ENCODE measurements at regions not wholly inside any gene's neighbourhood (a gene's known extent, or its start where the extent isn't known, plus 50 kb on each side); places are given as distances from the start of the nearest gene placed in this dataset.

GRCh38 chr11:31913985-31914384 is 102.9 kb upstream of the PAX6 start:
- Histone ChIP-seq H3K27ac (no peak overlapping the region), H3K4me3 (no peak overlapping the region), H3K27me3 (no peaks in the 10 kb centered on the region), H3K9me3 (no peaks in the 10 kb centered on the region), H3K36me3 (no peaks in the 10 kb centered on the region), H3K4me1 (no peaks in the 10 kb centered on the region)
- DNase-seq (ENCODE audit: low spot score in 2 of 2) = no peak
- intact Hi-C loops (cut with DNase I; ENCODE audit: low total_unique reads) = no loop called here
- no peak for TF ChIP-seq POLR2AphosphoS5 (IDR thresholded peaks at IDR 0.05)
- no peak for TF ChIP-seq CTCF (IDR thresholded peaks at IDR 0.05)
- no peak for TF ChIP-seq POLR2A (IDR thresholded peaks at IDR 0.05)

GRCh38 chr11:31912808-31913207 is 101.7 kb upstream of the PAX6 start:
- intact Hi-C loops (cut with DNase I; ENCODE audit: low total_unique reads) = no loop called here
- H3K9me3 ChIP-seq = no peaks in the 10 kb centered on the region
- H3K4me3 ChIP-seq = no peak overlapping the region
- H3K27ac ChIP-seq = no peak overlapping the region
- TF ChIP-seq POLR2A (IDR thresholded peaks at IDR 0.05) (no peak), POLR2AphosphoS5 (IDR thresholded peaks at IDR 0.05) (no peak), CTCF (IDR thresholded peaks at IDR 0.05) (no peak)
- no peak for DNase-seq (ENCODE audit: low spot score in 2 of 2)
- no peaks in the 10 kb centered on the region for H3K36me3 ChIP-seq
- H3K4me1 ChIP-seq = no peaks in the 10 kb centered on the region
- no peaks in the 10 kb centered on the region for H3K27me3 ChIP-seq

- DNase-seq (ENCODE audit: low spot score in 2 of 2) = no peak
- H3K36me3 ChIP-seq = no peaks in the 10 kb centered on the region
- no peaks in the 10 kb centered on the region for H3K4me1 ChIP-seq
- no peaks in the 10 kb centered on the region for H3K9me3 ChIP-seq
- no peak overlapping the region for H3K27ac ChIP-seq
- intact Hi-C loops (cut with DNase I; ENCODE audit: low total_unique reads) = no loop called here
- TF ChIP-seq POLR2AphosphoS5 (IDR thresholded peaks at IDR 0.05) = no peak
- TF ChIP-seq POLR2A (IDR thresholded peaks at IDR 0.05) = no peak
- TF ChIP-seq CTCF (IDR thresholded peaks at IDR 0.05) = no peak
- H3K27me3 ChIP-seq = no peaks in the 10 kb centered on the region
- no peak overlapping the region for H3K4me3 ChIP-seq
These were observed 99.9 kb upstream of the PAX6 start for GRCh38 chr11:31910950-31911576.

- intact Hi-C loops (cut with DNase I; ENCODE audit: low total_unique reads) = no loop called here
- Histone ChIP-seq H3K4me1 (no peaks in the 10 kb centered on the region), H3K36me3 (no peaks in the 10 kb centered on the region), H3K27me3 (no peaks in the 10 kb centered on the region), H3K27ac (no peak overlapping the region), H3K4me3 (no peak overlapping the region), H3K9me3 (no peaks in the 10 kb centered on the region)
- no peak for DNase-seq (ENCODE audit: low spot score in 2 of 2)
- TF ChIP-seq POLR2A (IDR thresholded peaks at IDR 0.05) (no peak), CTCF (IDR thresholded peaks at IDR 0.05) (no peak), POLR2AphosphoS5 (IDR thresholded peaks at IDR 0.05) (no peak)
These were observed 92.3 kb upstream of the PAX6 start for GRCh38 chr11:31903225-31904074.

GRCh38 chr11:31902706-31903105 is 91.6 kb upstream of the PAX6 start:
- Histone ChIP-seq H3K4me3 (no peak overlapping the region), H3K27ac (no peak overlapping the region), H3K4me1 (no peaks in the 10 kb centered on the region), H3K36me3 (no peaks in the 10 kb centered on the region), H3K9me3 (no peaks in the 10 kb centered on the region), H3K27me3 (no peaks in the 10 kb centered on the region)
- intact Hi-C loops (cut with DNase I; ENCODE audit: low total_unique reads) = no loop called here
- TF ChIP-seq CTCF (IDR thresholded peaks at IDR 0.05) (no peak), POLR2AphosphoS5 (IDR thresholded peaks at IDR 0.05) (no peak), POLR2A (IDR thresholded peaks at IDR 0.05) (no peak)
- no peak for DNase-seq (ENCODE audit: low spot score in 2 of 2)

Data from breast epithelium (tissue), 4 donors.